MCF 10A (cell line): ENCODE measurements at regions not wholly inside any gene's neighbourhood (a gene's known extent, or its start where the extent isn't known, plus 50 kb on each side); places are given as distances from the start of the nearest gene placed in this dataset.

ENCODE experiments used
- BruUV-seq: library from RNA; stranded (reverse); fragments of 400-500 nt; replicated peaks from 2 replicates; lab custom pipeline; 2021; lab: Mats Ljungman, UMichigan
- CTCF ChIA-PET: fragments of 300-600 bp; sonication (Branson Sonifier 250); formaldehyde crosslinking; extraction: SDS; loops from one replicate; lab custom pipeline; 2021; ENCODE audit warnings: antibody characterized with exemption, inconsistent platforms; lab: Yijun Ruan, JAX
- POLR2A ChIA-PET: fragments of 300-600, 350-650 bp; sonication (Branson Sonifier 250); formaldehyde crosslinking; extraction: SDS; loops from one replicate; lab custom pipeline; 2020; ENCODE audit warnings: antibody characterized with exemption, inconsistent platforms; lab: Yijun Ruan, JAX
- DNase-seq: peaks from one replicate; pipeline ENCODE4 v3.0.0-alpha.2; 2018; ENCODE audit not compliant: unreplicated experiment
- H3K27ac Mint-ChIP-seq: one replicate; pipeline ENCODE4 v1.8.0; 2022; ENCODE audit warnings: mild to moderate bottlenecking, low read depth, mixed read lengths; ENCODE audit not compliant: unreplicated experiment
- H3K27me3 Mint-ChIP-seq: one replicate; pipeline ENCODE4 v1.8.0; 2022; ENCODE audit warnings: mixed read lengths; ENCODE audit not compliant: insufficient read depth, unreplicated experiment
- H3K36me3 Mint-ChIP-seq: one replicate; pipeline ENCODE4 v1.8.0; 2022; ENCODE audit warnings: mild to moderate bottlenecking, moderate library complexity, mixed read lengths; ENCODE audit not compliant: insufficient read depth, unreplicated experiment
- H3K4me1 Mint-ChIP-seq: one replicate; pipeline ENCODE4 v1.8.0; 2022; ENCODE audit warnings: mixed read lengths; ENCODE audit not compliant: insufficient read depth, unreplicated experiment
- H3K4me3 Mint-ChIP-seq: one replicate; pipeline ENCODE4 v1.8.0; 2022; ENCODE audit warnings: mild to moderate bottlenecking, moderate library complexity, mixed read lengths; ENCODE audit not compliant: unreplicated experiment
- H3K9me3 Mint-ChIP-seq: one replicate; pipeline ENCODE4 v1.8.0; 2022; ENCODE audit warnings: mixed read lengths; ENCODE audit not compliant: unreplicated experiment
- intact Hi-C: fragments of 100-400 bp; cut with micrococcal nuclease; formaldehyde crosslinking; loops from 2 replicates; pipeline ENCODE4 v1.14.1; 2022
- TF ChIP-seq, protein P1 (sequence below): fragments of 200-600 bp; IDR thresholded peaks from one replicate; pipeline ENCODE4 v1.8.0; 2022; ENCODE audit warnings: antibody characterized with exemption, mild to moderate bottlenecking; ENCODE audit not compliant: unreplicated experiment

- ChIA-PET CTCF (interaction anchor here (1.0 to 1.1 kb wide), 2 partner anchors 13 to 29 kb away, joined by 3 read pairs; no protein-coding TSS in a partner anchor), POLR2A (no interaction called here)
- Mint-ChIP-seq H3K9me3 (no peaks in the 10 kb centered on the region), H3K27ac (no peak overlapping the region), H3K4me3 (no peak overlapping the region), H3K27me3 (no peaks in the 10 kb centered on the region), H3K36me3 (no peaks in the 10 kb centered on the region), H3K4me1 (no peaks in the 10 kb centered on the region)
- DNase-seq, result no peak
- BruUV-seq, result no TSS peak
- intact Hi-C loops, result no loop called here
- TF ChIP-seq, protein P1, sequence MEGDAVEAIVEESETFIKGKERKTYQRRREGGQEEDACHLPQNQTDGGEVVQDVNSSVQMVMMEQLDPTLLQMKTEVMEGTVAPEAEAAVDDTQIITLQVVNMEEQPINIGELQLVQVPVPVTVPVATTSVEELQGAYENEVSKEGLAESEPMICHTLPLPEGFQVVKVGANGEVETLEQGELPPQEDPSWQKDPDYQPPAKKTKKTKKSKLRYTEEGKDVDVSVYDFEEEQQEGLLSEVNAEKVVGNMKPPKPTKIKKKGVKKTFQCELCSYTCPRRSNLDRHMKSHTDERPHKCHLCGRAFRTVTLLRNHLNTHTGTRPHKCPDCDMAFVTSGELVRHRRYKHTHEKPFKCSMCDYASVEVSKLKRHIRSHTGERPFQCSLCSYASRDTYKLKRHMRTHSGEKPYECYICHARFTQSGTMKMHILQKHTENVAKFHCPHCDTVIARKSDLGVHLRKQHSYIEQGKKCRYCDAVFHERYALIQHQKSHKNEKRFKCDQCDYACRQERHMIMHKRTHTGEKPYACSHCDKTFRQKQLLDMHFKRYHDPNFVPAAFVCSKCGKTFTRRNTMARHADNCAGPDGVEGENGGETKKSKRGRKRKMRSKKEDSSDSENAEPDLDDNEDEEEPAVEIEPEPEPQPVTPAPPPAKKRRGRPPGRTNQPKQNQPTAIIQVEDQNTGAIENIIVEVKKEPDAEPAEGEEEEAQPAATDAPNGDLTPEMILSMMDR, result no peak
Measured at GRCh38 chr13:109577191-109577700, 209.1 kb downstream of the IRS2 start.

DNA sequence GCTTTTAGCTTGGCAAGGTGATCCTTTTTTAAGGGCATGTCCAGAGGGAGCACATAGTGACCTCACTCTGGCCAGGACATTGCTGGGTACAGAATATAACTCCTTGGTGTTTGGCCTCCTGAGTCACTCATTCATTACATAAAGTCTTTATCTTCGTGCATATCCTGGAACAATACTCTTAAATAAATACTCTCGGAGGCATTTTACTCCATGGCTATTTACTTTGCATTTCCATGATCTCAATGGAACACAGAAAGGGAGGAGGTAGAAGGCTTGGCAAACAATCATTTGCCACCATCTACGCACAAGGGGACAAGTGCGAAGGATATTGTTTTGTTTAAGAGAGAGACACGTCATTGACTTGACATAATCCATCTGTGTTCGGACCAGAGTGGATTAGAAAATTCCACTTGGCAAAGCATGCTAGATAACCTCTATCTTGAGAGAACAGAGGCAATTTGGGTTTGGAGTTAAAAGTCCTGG is 210.0 kb downstream of the IRS2 start:
- Mint-ChIP-seq H3K4me3 (no peak overlapping the region), H3K36me3 (no peaks in the 10 kb centered on the region), H3K27me3 (no peaks in the 10 kb centered on the region), H3K27ac (no peak overlapping the region), H3K4me1 (no peaks in the 10 kb centered on the region), H3K9me3 (no peaks in the 10 kb centered on the region)
- ChIA-PET CTCF (interaction anchor here (1.1 kb wide), 1 partner anchor 13 kb away, joined by 3 read pairs; no protein-coding TSS in a partner anchor), POLR2A (interaction anchor here (0.9 kb wide), 1 partner anchor 53 kb away, joined by 3 read pairs; no protein-coding TSS in a partner anchor)
- TF ChIP-seq, protein P1, result no peak
- no peak for DNase-seq
- no TSS peak for BruUV-seq
- intact Hi-C loops, result no loop called here

DNA sequence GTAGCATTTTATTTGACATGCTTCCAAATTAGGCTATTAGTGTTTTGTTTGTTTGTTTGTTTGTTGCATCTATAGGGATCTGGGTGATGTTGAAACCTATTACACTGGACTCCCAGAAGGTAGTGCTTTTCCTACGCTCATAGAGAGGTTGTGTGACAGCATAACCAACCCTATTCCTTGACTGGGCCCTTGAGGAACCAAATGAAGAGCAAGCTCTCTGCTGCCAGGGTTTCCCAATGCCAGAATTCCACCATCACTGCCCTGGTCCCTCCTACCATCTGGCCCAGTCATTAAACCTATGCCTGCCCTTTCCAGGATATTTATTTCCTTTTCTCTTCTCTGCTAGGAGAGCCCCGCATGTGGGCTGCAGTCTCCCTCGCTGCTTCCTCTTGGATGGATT is 210.6 kb downstream of the IRS2 start:
- DNase-seq, result no peak
- no peaks in the 10 kb centered on the region for H3K9me3 Mint-ChIP-seq
- POLR2A ChIA-PET, result interaction anchor here (0.9 kb wide), 1 partner anchor 53 kb away, joined by 3 read pairs; no protein-coding TSS in a partner anchor
- CTCF ChIA-PET, result interaction anchor here (1.1 kb wide), 1 partner anchor 14 kb away, joined by 3 read pairs; no protein-coding TSS in a partner anchor
- no TSS peak for BruUV-seq
- no peak overlapping the region for H3K4me3 Mint-ChIP-seq
- TF ChIP-seq, protein P1, result no peak
- intact Hi-C loops, result no loop called here
- no peak overlapping the region for H3K27ac Mint-ChIP-seq
- no peaks in the 10 kb centered on the region for H3K4me1 Mint-ChIP-seq
- no peaks in the 10 kb centered on the region for H3K27me3 Mint-ChIP-seq
- H3K36me3 Mint-ChIP-seq, result no peaks in the 10 kb centered on the region

- ChIA-PET POLR2A (no interaction called here), CTCF (no interaction called here)
- Mint-ChIP-seq H3K4me3 (no peak overlapping the region), H3K27ac (no peak overlapping the region), H3K27me3 (no peaks in the 10 kb centered on the region), H3K9me3 (no peaks in the 10 kb centered on the region), H3K36me3 (no peaks in the 10 kb centered on the region), H3K4me1 (no peaks in the 10 kb centered on the region)
- TF ChIP-seq, protein P1, result no peak
- no TSS peak for BruUV-seq
- intact Hi-C loops, result no loop called here
- DNase-seq, result no peak
Measured at GRCh38 chr13:109572389-109572788, 214.0 kb downstream of the IRS2 start.
